ENCODE measurements at regions not wholly inside any gene's neighbourhood (a gene's known extent, or its start where the extent isn't known, plus 50 kb on each side); places are given as distances from the start of the nearest gene placed in this dataset.

DNA sequence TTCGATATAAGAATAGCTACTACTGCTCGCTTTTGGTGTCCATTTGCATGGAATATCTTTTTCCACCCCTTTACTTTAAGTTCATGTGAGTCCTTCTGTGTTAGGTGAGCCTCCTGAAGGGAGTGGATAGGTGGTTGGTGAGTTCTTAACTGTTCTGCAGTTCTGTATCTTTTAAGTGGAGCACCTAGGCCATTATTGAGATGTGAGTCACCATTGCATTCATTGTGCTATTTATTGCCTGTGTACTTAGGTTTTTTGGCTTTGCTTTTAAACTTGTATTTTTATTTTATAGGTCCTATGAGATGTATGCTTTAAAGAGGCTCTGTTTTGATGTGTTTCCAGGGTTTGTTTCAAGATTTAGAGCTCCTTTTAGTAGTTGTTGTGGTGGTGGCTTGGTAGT is 1430.8 kb downstream of the REEP3 start:
- Histone ChIP-seq H3K27me3 (replicated peaks; ENCODE audit: insufficient read depth, low read length) (no peaks in the 10 kb centered on the region), H3K4me3 (ENCODE audit: low read length) (no peak overlapping the region), H3K4me1 (ENCODE audit: low read length) (no peaks in the 10 kb centered on the region), H3K79me2 (ENCODE audit: low read length) (no peaks in the 10 kb centered on the region), H2AFZ (ENCODE audit: low read length) (no peak overlapping the region), H3K9ac (ENCODE audit: low read length) (no peak overlapping the region), H3F3A (ENCODE audit: insufficient read depth, low read length) (no peaks in the 10 kb centered on the region), H3K9me2 (replicated peaks; ENCODE audit: insufficient read depth, low read length) (no peaks in the 10 kb centered on the region), H3K27ac (ENCODE audit: low read length) (no peak overlapping the region), H4K20me1 (ENCODE audit: insufficient read depth, low read length) (no peaks in the 10 kb centered on the region), H3K4me2 (ENCODE audit: low read depth, low read length) (no peak overlapping the region), H3K9me3 (replicated peaks; ENCODE audit: insufficient read depth, low read length) (no peaks in the 10 kb centered on the region), H3K36me3 (replicated peaks; ENCODE audit: insufficient read depth, low read length) (no peaks in the 10 kb centered on the region)
- TF ChIP-seq, protein P1, sequence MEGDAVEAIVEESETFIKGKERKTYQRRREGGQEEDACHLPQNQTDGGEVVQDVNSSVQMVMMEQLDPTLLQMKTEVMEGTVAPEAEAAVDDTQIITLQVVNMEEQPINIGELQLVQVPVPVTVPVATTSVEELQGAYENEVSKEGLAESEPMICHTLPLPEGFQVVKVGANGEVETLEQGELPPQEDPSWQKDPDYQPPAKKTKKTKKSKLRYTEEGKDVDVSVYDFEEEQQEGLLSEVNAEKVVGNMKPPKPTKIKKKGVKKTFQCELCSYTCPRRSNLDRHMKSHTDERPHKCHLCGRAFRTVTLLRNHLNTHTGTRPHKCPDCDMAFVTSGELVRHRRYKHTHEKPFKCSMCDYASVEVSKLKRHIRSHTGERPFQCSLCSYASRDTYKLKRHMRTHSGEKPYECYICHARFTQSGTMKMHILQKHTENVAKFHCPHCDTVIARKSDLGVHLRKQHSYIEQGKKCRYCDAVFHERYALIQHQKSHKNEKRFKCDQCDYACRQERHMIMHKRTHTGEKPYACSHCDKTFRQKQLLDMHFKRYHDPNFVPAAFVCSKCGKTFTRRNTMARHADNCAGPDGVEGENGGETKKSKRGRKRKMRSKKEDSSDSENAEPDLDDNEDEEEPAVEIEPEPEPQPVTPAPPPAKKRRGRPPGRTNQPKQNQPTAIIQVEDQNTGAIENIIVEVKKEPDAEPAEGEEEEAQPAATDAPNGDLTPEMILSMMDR (IDR thresholded peaks at IDR 0.05; ENCODE audit: low read length) = no peak
- TF ChIP-seq EZH2 (optimal IDR thresholded peaks at IDR 0.05; ENCODE audit: low read depth, low read length) (no peak), EZH2phosphoT487 (IDR thresholded peaks at IDR 0.05; ENCODE audit: low read length) (no peak)
- no peak for DNase-seq

DNA sequence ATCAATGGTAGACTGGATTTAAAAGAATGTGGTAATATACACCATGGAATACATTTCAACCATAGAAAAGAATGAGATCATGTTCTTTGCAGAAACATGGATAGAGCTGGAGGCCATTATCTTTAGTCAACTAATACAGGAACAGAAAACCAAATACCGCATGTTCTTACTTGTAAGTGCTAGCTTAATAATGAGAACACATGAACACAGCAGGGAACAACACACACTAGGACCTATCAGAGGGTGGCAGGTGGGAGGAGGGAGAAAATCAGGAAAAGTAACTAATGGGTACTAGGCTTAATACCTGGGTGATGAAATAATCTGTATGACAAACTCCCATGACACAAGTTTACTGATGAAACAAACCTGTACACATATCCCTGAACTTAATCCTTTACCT is 1435.2 kb downstream of the REEP3 start:
- H3K27ac ChIP-seq (ENCODE audit: low read length) = no peak overlapping the region

DNA sequence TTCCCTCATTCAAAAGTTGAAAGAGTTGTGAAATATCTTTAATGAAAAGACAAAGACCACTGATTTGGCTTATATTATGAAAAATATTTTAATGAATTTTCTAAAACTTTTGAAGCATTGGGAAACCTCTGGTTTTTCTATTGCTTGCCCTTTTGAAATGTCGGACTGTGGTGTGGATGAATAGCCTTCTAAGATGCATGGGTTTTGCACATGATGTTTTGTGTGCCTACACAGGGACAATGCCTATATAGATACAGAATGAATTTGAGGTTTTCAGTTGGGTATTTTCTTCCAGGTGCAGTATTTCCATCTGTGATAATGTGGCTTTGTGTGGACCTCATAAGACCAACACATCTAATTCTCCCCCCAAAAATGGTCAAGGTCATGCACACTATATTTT is 1437.9 kb downstream of the REEP3 start:
- no peak for DNase-seq
- Histone ChIP-seq H2AFZ (ENCODE audit: low read length) (no peak overlapping the region), H3K9me2 (replicated peaks; ENCODE audit: insufficient read depth, low read length) (no peaks in the 10 kb centered on the region), H4K20me1 (ENCODE audit: insufficient read depth, low read length) (no peaks in the 10 kb centered on the region), H3K27ac (ENCODE audit: low read length) (no peak overlapping the region), H3K4me3 (ENCODE audit: low read length) (no peak overlapping the region), H3K9ac (ENCODE audit: low read length) (no peak overlapping the region), H3K4me1 (ENCODE audit: low read length) (no peaks in the 10 kb centered on the region), H3F3A (ENCODE audit: insufficient read depth, low read length) (no peaks in the 10 kb centered on the region), H3K36me3 (replicated peaks; ENCODE audit: insufficient read depth, low read length) (no peaks in the 10 kb centered on the region), H3K9me3 (replicated peaks; ENCODE audit: insufficient read depth, low read length) (no peaks in the 10 kb centered on the region), H3K79me2 (ENCODE audit: low read length) (no peaks in the 10 kb centered on the region), H3K4me2 (ENCODE audit: low read depth, low read length) (no peak overlapping the region), H3K27me3 (replicated peaks; ENCODE audit: insufficient read depth, low read length) (no peaks in the 10 kb centered on the region)
- TF ChIP-seq, protein P1 (IDR thresholded peaks at IDR 0.05; ENCODE audit: low read length) = no peak
- TF ChIP-seq EZH2 (optimal IDR thresholded peaks at IDR 0.05; ENCODE audit: low read depth, low read length) = no peak
- no peak for TF ChIP-seq EZH2phosphoT487 (IDR thresholded peaks at IDR 0.05; ENCODE audit: low read length)

More for the DNA sequence above, 1435.2 kb downstream of the REEP3 start:
- Histone ChIP-seq H3K9me3 (replicated peaks; ENCODE audit: insufficient read depth, low read length) (no peaks in the 10 kb centered on the region), H2AFZ (ENCODE audit: low read length) (no peak overlapping the region), H3K4me3 (ENCODE audit: low read length) (no peak overlapping the region), H3K9me2 (replicated peaks; ENCODE audit: insufficient read depth, low read length) (no peaks in the 10 kb centered on the region), H3K36me3 (replicated peaks; ENCODE audit: insufficient read depth, low read length) (no peaks in the 10 kb centered on the region), H4K20me1 (ENCODE audit: insufficient read depth, low read length) (no peaks in the 10 kb centered on the region), H3K79me2 (ENCODE audit: low read length) (no peaks in the 10 kb centered on the region), H3F3A (ENCODE audit: insufficient read depth, low read length) (no peaks in the 10 kb centered on the region), H3K27me3 (replicated peaks; ENCODE audit: insufficient read depth, low read length) (no peaks in the 10 kb centered on the region), H3K4me2 (ENCODE audit: low read depth, low read length) (no peak overlapping the region), H3K9ac (ENCODE audit: low read length) (no peak overlapping the region), H3K4me1 (ENCODE audit: low read length) (no peaks in the 10 kb centered on the region)
- DNase-seq = no peak
- TF ChIP-seq EZH2phosphoT487 (IDR thresholded peaks at IDR 0.05; ENCODE audit: low read length) = no peak
- TF ChIP-seq EZH2 (optimal IDR thresholded peaks at IDR 0.05; ENCODE audit: low read depth, low read length) = no peak
- TF ChIP-seq, protein P1 (IDR thresholded peaks at IDR 0.05; ENCODE audit: low read length) = no peak

Data from MM.1S (cell line).